ENCODE measurements at regions not wholly inside any gene's neighbourhood (a gene's known extent, or its start where the extent isn't known, plus 50 kb on each side); places are given as distances from the start of the nearest gene placed in this dataset.

- DNase-seq (ENCODE audit: low read depth, low spot score) (no peak), FAIRE-seq (peak; percentile 44)
- no peaks in the 10 kb centered on the region for H3K79me2 ChIP-seq (ENCODE audit: control insufficient read depth, insufficient read depth, low read length)
- no peak overlapping the region for H3K9ac ChIP-seq (ENCODE audit: control insufficient read depth, extremely low read depth, insufficient read depth, low read length)
- peak overlapping the region; percentile 34 for H3K4me2 ChIP-seq (ENCODE audit: control insufficient read depth, extremely low read depth, insufficient read depth, low read depth, low read length)
- peaks cover 10% of the 10 kb centered on the region for H3K4me1 ChIP-seq (ENCODE audit: control insufficient read depth, extremely low read depth, insufficient read depth, low read length)
- H3K27ac ChIP-seq (ENCODE audit: control insufficient read depth, insufficient read depth, low read length): peak overlapping the region; percentile 10
- dilution Hi-C loops (cut with MboI; ENCODE audit: extremely low pct_ligation_motif_present, low sequenced_read_pairs): no loop called here
- no peaks in the 10 kb centered on the region for H3K27me3 ChIP-seq (ENCODE audit: control insufficient read depth, extremely low read depth, insufficient read depth, low read length)
- no peaks in the 10 kb centered on the region for H3K36me3 ChIP-seq (ENCODE audit: control insufficient read depth in 2 of 2, extremely low read depth in 1 of 2, insufficient read depth in 2 of 2, low read length in 2 of 2)
- no peaks in the 10 kb centered on the region for H4K20me1 ChIP-seq (ENCODE audit: control insufficient read depth, extremely low read depth, insufficient read depth, low read length)
- no peak overlapping the region for H2AFZ ChIP-seq (ENCODE audit: control insufficient read depth, low read length)
- H3K4me3 ChIP-seq (ENCODE audit: control insufficient read depth in 2 of 3, extremely low read depth in 1 of 3, insufficient read depth in 2 of 3, low read depth in 1 of 3, low read length in 3 of 3): no peak overlapping the region
- no peaks in the 10 kb centered on the region for H3K9me3 ChIP-seq (ENCODE audit: control insufficient read depth, low read depth, low read length)
- TF ChIP-seq EZH2 (IDR thresholded peaks at IDR 0.05; ENCODE audit: low read length): no peak
- peak in 1 of 3 experiments; percentile 35 for TF ChIP-seq CTCF (optimal IDR thresholded peaks at IDR 0.05 in 1 of 3, IDR thresholded peaks at IDR 0.05 in 1 of 3, conservative IDR thresholded peaks at IDR 0.05 in 1 of 3; ENCODE audit: extremely low read depth in 1 of 3, insufficient read depth in 2 of 3, low read length in 3 of 3)
- no peaks in the 10 kb centered on the region for H3K9me1 ChIP-seq (ENCODE audit: control insufficient read depth, extremely low read depth, insufficient read depth, low read length)
Observed at GRCh38 chr3:40971191-40972168, 227.8 kb upstream of the CTNNB1 start.

- Histone ChIP-seq H3K4me2 (ENCODE audit: control insufficient read depth, extremely low read depth, insufficient read depth, low read depth, low read length) (no peak overlapping the region), H3K9ac (ENCODE audit: control insufficient read depth, extremely low read depth, insufficient read depth, low read length) (no peak overlapping the region), H2AFZ (ENCODE audit: control insufficient read depth, low read length) (no peak overlapping the region), H3K4me3 (ENCODE audit: control insufficient read depth in 2 of 3, extremely low read depth in 1 of 3, insufficient read depth in 2 of 3, low read depth in 1 of 3, low read length in 3 of 3) (no peak overlapping the region), H3K9me3 (ENCODE audit: control insufficient read depth, low read depth, low read length) (no peaks in the 10 kb centered on the region), H3K79me2 (ENCODE audit: control insufficient read depth, insufficient read depth, low read length) (no peaks in the 10 kb centered on the region), H3K27ac (ENCODE audit: control insufficient read depth, insufficient read depth, low read length) (no peak overlapping the region), H3K36me3 (ENCODE audit: control insufficient read depth in 2 of 2, extremely low read depth in 1 of 2, insufficient read depth in 2 of 2, low read length in 2 of 2) (no peaks in the 10 kb centered on the region), H3K9me1 (ENCODE audit: control insufficient read depth, extremely low read depth, insufficient read depth, low read length) (no peaks in the 10 kb centered on the region), H3K4me1 (ENCODE audit: control insufficient read depth, extremely low read depth, insufficient read depth, low read length) (peaks cover 10% of the 10 kb centered on the region), H4K20me1 (ENCODE audit: control insufficient read depth, extremely low read depth, insufficient read depth, low read length) (no peaks in the 10 kb centered on the region), H3K27me3 (ENCODE audit: control insufficient read depth, extremely low read depth, insufficient read depth, low read length) (no peaks in the 10 kb centered on the region)
- DNase-seq (ENCODE audit: low read depth, low spot score): no peak
- no peak for FAIRE-seq
- dilution Hi-C loops (cut with MboI; ENCODE audit: extremely low pct_ligation_motif_present, low sequenced_read_pairs): no loop called here
- TF ChIP-seq CTCF (optimal IDR thresholded peaks at IDR 0.05 in 1 of 3, IDR thresholded peaks at IDR 0.05 in 1 of 3, conservative IDR thresholded peaks at IDR 0.05 in 1 of 3; ENCODE audit: extremely low read depth in 1 of 3, insufficient read depth in 2 of 3, low read length in 3 of 3) (no peak), EZH2 (IDR thresholded peaks at IDR 0.05; ENCODE audit: low read length) (no peak)
Observed at GRCh38 chr3:40972350-40972749, 227.0 kb upstream of the CTNNB1 start.

Measured in keratinocyte (primary cell).